ENCODE measurements at regions not wholly inside any gene's neighbourhood (a gene's known extent, or its start where the extent isn't known, plus 50 kb on each side); places are given as distances from the start of the nearest gene placed in this dataset.
"Not testable (repeated sequence)": the region's sequence is repeated elsewhere in the genome, so short reads cannot be mapped to it uniquely, and the experiment has no call there.

GRCh38 chr2:176963568-176964287 is 248.9 kb upstream of the HNRNPA3 start:
- no peak for DNase-seq (ENCODE audit: low spot score)

DNA sequence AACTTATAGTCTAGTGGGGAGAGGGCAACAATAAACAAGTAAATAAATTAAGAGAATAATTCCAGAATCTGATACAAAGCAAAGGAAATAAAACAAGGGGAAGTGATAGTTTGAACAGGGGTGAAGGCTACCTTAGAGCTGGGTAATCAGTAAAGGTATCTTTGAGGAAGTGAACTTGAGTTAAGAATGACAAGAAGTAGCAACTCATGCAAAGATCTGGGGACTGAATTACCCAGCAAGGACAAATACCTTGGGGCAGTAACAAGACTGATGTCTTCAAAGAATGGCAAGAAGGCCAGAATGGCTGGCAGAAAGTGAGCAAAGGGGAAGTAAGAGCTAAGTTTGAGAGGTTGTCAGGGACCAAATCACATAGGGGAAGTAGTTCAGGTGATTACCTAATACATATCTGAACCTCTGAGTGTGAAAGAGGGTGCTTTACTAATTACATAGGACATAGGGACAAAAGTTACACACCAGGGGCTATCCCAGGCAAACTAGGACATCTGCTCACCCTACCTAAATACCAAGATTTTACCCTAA is 244.6 kb upstream of the HNRNPA3 start:
- no peak for DNase-seq (ENCODE audit: low spot score)

- no peak for DNase-seq (ENCODE audit: low spot score)
Measured at GRCh38 chr2:176969642-176970359, 242.8 kb upstream of the HNRNPA3 start.

GRCh38 chr2:176976736-176977685 is 235.6 kb upstream of the HNRNPA3 start:
- no peak for DNase-seq (ENCODE audit: low spot score)

GRCh38 chr2:176978921-176979320 is 233.7 kb upstream of the HNRNPA3 start:
- no peak for DNase-seq (ENCODE audit: low spot score)

DNA sequence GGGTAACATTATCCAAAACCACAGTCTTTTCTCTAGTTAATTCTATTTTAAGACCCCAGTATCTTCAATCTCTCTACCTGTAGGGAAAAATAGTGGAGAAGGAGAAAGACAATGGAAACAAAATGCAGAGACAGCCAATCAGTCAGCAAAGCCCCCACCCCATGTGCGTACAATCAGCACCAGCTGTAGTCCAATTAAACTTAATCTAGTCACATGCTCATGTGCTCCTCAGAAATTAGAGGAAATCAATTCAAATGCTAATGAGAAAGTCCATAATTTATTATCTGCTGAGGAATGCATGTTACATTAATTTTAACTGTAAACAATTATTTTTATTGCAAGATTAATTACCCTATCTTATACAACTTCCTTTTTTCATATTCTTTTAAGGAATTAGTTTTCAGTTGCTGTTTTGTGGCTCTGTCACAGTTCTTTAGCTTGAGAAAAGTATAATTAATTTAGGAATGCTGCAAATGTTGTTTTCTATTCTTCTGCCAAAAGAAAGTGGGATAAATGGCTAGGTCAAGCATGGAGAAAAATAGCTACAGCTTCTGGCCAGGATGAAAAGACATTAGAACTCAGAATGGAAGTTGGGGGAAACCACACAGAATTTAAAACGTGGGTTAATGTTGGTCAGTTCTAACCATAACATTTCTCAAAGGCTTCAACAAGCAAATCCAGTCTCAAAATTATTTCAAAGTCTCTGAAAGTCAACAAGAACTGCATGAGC is 232.4 kb upstream of the HNRNPA3 start:
- DNase-seq (ENCODE audit: low spot score) = no peak

- no peak for DNase-seq (ENCODE audit: low spot score)
Measured at GRCh38 chr2:176984987-176985386, 227.6 kb upstream of the HNRNPA3 start.

GRCh38 chr2:176985871-176986270 is 226.7 kb upstream of the HNRNPA3 start:
- DNase-seq (ENCODE audit: low spot score) = no peak

GRCh38 chr2:176986487-176986886 is 226.1 kb upstream of the HNRNPA3 start:
- DNase-seq (ENCODE audit: low spot score) = no peak

GRCh38 chr2:176991411-176991810 is 221.2 kb upstream of the HNRNPA3 start:
- DNase-seq (ENCODE audit: low spot score) = no peak

GRCh38 chr2:176997074-176997791 is 215.4 kb upstream of the HNRNPA3 start:
- DNase-seq (ENCODE audit: low spot score) = peak; percentile 57

- no peak for DNase-seq (ENCODE audit: low spot score)
Measured at GRCh38 chr2:176997792-176998169, 214.8 kb upstream of the HNRNPA3 start.

DNA sequence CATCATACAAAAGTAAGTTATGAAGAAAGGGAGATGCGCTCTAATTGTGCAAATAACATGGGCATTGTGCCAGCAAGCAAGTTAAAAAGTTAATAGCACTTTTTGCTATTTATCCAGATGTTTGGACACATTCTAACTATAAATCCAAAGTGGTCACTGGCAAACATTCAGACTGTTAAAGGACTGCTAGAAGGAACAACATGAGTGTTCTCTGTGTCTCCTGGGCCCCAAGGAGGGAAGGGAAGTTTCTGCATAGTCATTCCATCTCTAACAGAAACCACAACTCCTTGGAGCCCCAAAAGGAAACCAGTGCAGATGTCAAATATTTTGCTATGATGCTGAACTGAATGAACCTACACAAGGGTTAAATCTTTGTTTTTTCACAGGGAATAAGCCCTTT is 213.3 kb upstream of the HNRNPA3 start:
- no peak for DNase-seq (ENCODE audit: low spot score)

DNA sequence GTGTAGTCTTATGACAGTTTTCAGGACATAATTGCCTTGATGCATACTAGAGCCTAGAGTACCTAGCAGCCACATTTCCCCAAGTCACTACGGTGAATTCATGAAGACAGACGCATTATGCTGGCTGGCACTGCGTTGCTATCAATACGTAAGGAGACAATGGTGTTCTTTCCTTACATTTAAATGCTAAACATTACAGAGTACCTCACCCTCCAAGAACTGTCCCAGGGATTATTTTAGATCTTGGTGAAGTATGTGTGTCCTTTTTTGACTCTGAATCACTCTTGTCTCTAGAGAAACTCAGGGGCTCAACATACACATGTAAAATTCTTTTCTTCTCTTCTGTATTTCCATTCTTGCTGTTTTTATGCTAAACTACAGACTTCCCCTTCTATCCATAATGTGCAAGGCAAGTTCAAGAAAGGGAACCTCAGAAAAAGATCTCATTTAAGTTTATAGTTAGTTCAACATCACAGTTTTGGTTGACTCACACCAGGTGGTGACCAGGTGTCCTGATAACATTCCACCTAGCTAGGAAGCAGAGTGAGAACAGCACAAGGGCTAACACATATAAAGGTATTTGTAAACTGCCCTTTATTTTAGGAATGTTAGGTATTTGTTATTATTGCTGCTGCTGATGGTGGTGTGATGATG is 212.4 kb upstream of the HNRNPA3 start:
- no peak for DNase-seq (ENCODE audit: low spot score)

DNA sequence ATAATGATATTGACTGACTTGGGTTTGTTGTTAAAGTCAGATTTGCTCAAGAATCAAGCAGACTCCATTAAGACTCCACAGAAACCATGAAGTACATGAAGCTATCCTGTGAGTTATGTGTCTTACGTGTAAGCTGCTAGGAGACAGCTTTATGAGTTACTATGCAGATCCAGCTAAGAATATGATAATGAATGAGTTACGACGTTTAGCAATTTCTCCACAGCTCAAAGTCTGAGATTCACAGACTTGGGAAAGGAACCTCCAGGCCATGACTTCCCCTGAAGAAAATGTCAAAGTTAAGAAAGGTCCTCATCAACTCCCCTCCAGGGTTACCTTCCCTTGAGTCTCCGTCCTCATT is 211.9 kb upstream of the HNRNPA3 start:
- DNase-seq (ENCODE audit: low spot score) = no peak

DNA sequence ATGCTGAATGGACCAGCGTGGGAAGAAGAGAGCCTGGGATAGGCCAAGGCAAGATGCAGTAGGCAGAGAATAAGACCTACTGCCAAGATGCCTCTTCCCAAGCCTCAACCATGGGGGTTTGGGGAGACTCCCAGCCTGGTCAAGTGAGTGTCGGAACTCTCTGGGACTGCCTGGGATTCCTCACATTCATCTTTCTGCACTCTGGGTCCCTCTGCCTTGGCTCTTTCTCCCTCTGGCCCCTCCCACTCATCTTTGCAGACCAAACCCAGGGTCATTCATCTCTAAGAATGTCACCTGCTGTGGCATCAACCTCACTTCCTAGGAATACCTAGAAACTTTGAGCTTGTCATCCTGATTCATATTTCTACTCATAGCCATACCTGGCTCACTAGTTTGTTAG is 211.3 kb upstream of the HNRNPA3 start:
- no peak for DNase-seq (ENCODE audit: low spot score)

DNA sequence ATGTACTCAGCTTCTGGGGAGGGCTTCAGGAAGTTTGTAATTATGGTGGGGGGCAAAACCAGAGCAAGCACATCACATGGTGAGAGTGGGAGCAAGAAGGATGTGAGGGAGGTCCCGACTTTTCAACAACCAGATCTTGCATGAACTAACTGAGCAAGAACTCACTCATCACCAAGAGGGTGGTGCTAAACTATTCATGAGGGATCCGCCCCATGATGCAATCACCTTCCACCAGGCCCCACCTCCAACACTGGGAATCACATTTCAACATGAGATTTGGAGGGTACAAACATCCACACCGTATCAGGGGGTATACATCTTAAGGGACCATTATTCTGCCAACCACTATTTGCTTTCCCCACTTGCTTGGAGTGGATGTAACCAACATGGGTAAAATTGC is 209.6 kb upstream of the HNRNPA3 start:
- no peak for DNase-seq (ENCODE audit: low spot score)

DNA sequence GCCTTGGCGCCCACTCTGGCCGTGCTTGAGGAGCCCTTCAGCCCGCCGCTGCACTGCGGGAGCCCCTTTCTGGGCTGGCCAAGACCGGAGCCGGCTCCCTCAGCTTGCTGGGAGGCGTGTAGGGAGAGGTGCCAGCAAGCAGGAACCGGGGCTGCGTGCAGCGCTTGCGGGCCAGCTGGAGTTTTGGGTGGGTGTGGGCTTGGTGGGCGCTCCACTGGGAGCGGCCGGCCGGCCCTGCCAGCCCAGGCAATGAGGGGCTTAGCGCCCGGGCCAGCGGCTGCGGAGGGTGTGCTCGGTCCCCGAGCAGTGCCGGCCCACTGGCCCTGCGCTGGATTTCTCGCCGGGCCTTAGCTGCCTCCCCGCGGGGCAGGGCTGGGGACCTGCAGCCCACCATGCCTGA is 204.9 kb upstream of the HNRNPA3 start:
- DNase-seq (ENCODE audit: low spot score) = not testable (repeated sequence)

GRCh38 chr2:177008662-177009061 is 203.9 kb upstream of the HNRNPA3 start:
- DNase-seq (ENCODE audit: low spot score) = not testable (repeated sequence)

- no peak for DNase-seq (ENCODE audit: low spot score)
Measured at GRCh38 chr2:177010146-177010545, 202.4 kb upstream of the HNRNPA3 start.
